ENCODE measurements at regions not wholly inside any gene's neighbourhood (a gene's known extent, or its start where the extent isn't known, plus 50 kb on each side); places are given as distances from the start of the nearest gene placed in this dataset.
A peak's percentile ranks its signal among the peaks of the same experiment; 100 is the strongest.
"Not testable (repeated sequence)": the region's sequence is repeated elsewhere in the genome, so short reads cannot be mapped to it uniquely, and the experiment has no call there.

GRCh38 chr1:91606546-91607078, 106.0 kb downstream of the CDC7 start:
- Mint-ChIP-seq H3K4me1 (ENCODE audit: unreplicated experiment) (peaks cover 24% of the 10 kb centered on the region), H3K36me3 (peaks cover 4% of the 10 kb centered on the region), H3K4me3 (no peak overlapping the region), H3K27me3 (no peaks in the 10 kb centered on the region), H3K9me3 (peaks cover 10% of the 10 kb centered on the region), H3K27ac (no peak overlapping the region)
- TF ChIP-seq CTCF (conservative IDR thresholded peaks at IDR 0.05): no peak
- DNase-seq (ENCODE audit: extremely low spot score, unreplicated experiment): no peak

GRCh38 chr1:91607686-91608085, 107.0 kb downstream of the CDC7 start:
- H3K27me3 Mint-ChIP-seq; H3K36me3 Mint-ChIP-seq; DNase-seq (ENCODE audit: extremely low spot score, unreplicated experiment); H3K27ac Mint-ChIP-seq; H3K4me3 Mint-ChIP-seq; H3K9me3 Mint-ChIP-seq: not testable (repeated sequence)
- H3K4me1 Mint-ChIP-seq (ENCODE audit: unreplicated experiment): peaks cover 16% of the 10 kb centered on the region

DNA sequence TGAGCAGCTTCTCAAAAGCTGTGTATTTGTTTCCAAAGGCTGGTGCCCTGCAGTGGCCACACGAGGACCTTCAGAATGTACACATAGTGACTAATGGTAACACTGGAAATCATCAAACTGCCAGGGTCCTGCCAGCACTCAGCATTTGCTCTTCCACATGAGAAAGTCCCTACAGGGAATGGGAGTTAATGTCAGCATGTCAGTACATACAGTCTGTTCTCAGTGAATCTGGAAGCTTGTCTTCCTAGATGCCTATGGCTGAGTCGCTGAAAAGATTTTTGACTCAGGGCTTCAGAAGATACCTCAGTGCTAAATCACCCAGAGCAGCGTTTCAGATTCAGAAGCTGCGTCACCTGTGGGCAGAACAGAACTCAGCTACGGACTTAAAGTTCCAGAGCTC, 108.2 kb downstream of the CDC7 start:
- Mint-ChIP-seq H3K27me3 (no peaks in the 10 kb centered on the region), H3K4me1 (ENCODE audit: unreplicated experiment) (peaks cover 16% of the 10 kb centered on the region), H3K4me3 (no peak overlapping the region), H3K27ac (peak overlapping the region; percentile 95), H3K36me3 (peaks cover 4% of the 10 kb centered on the region), H3K9me3 (peaks cover 10% of the 10 kb centered on the region)
- no peak for TF ChIP-seq CTCF (conservative IDR thresholded peaks at IDR 0.05)
- no peak for DNase-seq (ENCODE audit: extremely low spot score, unreplicated experiment)

GRCh38 chr1:91609551-91609950, 108.9 kb downstream of the CDC7 start:
- no peak for TF ChIP-seq CTCF (conservative IDR thresholded peaks at IDR 0.05)
- Mint-ChIP-seq H3K4me1 (ENCODE audit: unreplicated experiment) (peaks cover 13% of the 10 kb centered on the region), H3K9me3 (peaks cover 13% of the 10 kb centered on the region), H3K36me3 (peaks cover 4% of the 10 kb centered on the region), H3K4me3 (no peak overlapping the region), H3K27ac (peak overlapping the region; percentile 95), H3K27me3 (no peaks in the 10 kb centered on the region)
- no peak for DNase-seq (ENCODE audit: extremely low spot score, unreplicated experiment)

- peaks cover 7% of the 10 kb centered on the region for H3K4me1 Mint-ChIP-seq (ENCODE audit: unreplicated experiment)
- peaks cover 13% of the 10 kb centered on the region for H3K9me3 Mint-ChIP-seq
- no peak for TF ChIP-seq CTCF (conservative IDR thresholded peaks at IDR 0.05)
- H3K4me3 Mint-ChIP-seq: no peak overlapping the region
- peaks cover 4% of the 10 kb centered on the region for H3K36me3 Mint-ChIP-seq
- peak overlapping the region; percentile 95 for H3K27ac Mint-ChIP-seq
- H3K27me3 Mint-ChIP-seq: no peaks in the 10 kb centered on the region
- DNase-seq (ENCODE audit: extremely low spot score, unreplicated experiment): no peak
Observed at GRCh38 chr1:91610102-91610501, 109.5 kb downstream of the CDC7 start.

GRCh38 chr1:91610789-91611188, 110.1 kb downstream of the CDC7 start:
- Mint-ChIP-seq H3K4me3 (no peak overlapping the region), H3K27ac (peak overlapping the region; percentile 95), H3K27me3 (no peaks in the 10 kb centered on the region), H3K36me3 (peaks cover 4% of the 10 kb centered on the region), H3K4me1 (ENCODE audit: unreplicated experiment) (peaks cover 7% of the 10 kb centered on the region), H3K9me3 (peaks cover 13% of the 10 kb centered on the region)
- TF ChIP-seq CTCF (conservative IDR thresholded peaks at IDR 0.05): no peak
- no peak for DNase-seq (ENCODE audit: extremely low spot score, unreplicated experiment)
